ENCODE measurements at regions not wholly inside any gene's neighbourhood (a gene's known extent, or its start where the extent isn't known, plus 50 kb on each side); places are given as distances from the start of the nearest gene placed in this dataset.

DNA sequence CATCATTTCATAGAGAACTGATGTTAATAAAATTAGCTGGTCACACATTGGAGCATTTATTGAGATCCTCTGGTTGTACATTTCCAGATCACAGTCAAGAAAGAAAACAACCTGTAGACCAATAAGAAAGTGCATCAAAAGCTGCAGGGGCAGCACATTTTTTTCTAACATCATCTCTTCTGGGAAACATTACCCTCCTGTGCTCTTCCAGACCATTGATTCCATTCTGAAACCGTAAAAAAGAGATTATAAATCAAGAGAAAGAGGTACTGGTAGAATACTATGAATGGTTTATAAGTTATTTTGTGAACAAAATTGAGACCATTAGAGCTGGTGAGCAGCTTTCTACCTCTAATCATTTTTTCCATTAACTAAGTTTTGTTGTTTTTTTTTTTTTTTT is 1548.2 kb upstream of the CELF4 start:
- DNase-seq (ENCODE audit: low spot score) = no peak

GRCh38 chr18:39105104-39105503 is 1539.5 kb upstream of the CELF4 start:
- no peak for DNase-seq (ENCODE audit: low spot score)

- no peak for DNase-seq (ENCODE audit: low spot score)
Observed at GRCh38 chr18:39072970-39073369, 1507.4 kb upstream of the CELF4 start.

DNA sequence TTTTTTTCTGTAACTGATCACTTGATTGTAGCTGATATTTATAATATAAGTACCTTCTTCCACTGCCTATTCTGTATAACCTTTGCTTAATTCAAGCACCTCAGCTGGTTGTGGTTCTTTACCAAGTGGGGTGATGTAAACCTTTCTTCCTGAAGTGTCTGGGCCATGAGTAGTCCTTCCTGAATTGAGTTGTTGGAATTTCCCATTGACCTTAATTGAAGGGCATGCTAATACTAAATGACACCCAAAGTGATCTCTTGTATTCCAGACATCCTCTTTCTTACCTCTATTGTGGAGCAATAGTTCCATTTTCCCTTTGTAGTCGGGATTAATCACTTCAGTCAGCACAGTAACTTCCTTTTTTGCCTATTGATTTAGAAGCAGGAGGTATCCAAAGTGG is 1496.8 kb upstream of the CELF4 start:
- DNase-seq (ENCODE audit: low spot score) = no peak

GRCh38 chr18:39058386-39059000 is 1492.9 kb upstream of the CELF4 start:
- no peak for DNase-seq (ENCODE audit: low spot score)

DNA sequence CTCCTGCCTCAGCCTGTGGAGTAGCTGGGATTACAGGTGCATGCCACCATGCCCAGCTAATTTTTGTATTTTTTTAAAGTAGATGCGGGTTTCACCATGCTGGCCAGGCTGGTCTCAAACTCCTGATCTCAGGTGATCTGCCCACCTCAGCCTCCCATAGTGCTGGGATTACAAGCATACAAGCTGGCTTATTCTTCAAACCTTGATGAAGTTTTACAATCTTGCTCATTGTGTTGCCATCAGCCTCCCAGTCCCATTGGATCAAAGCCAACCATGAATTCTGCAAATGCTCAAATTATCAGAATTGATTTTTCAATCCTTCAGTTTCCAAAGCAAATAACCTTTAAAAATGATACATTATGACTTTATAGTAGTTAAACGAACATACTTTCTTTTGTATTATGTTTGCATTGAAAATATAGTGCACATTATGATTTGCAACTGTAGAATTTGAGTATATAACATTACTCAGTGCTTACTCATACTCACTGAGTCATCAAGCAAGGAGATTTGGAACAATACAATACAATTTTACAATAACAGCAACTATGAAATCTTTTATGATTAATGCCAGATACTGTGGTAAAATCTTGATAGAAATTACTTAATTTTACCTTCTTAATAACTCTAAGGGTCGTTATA is 1491.9 kb upstream of the CELF4 start:
- DNase-seq (ENCODE audit: low spot score) = no peak

DNA sequence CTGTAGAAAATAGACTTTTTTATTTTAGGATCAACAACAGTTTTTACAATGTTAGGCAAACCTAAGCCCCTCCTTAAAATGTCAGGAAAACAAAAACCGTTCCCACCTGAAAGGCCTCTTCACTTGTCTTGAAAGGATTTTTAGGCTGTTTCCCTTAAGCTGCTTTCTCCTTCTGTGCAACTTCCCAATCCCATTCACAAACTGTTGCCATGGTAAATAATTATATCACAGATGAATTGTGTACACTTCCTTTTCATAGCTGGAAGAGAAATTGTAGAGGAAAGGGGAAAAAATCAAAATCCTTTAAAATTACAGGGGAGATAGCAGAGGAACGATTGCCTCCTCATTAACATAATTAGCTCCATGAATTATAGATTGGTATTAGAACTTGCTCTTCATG is 1488.0 kb upstream of the CELF4 start:
- no peak for DNase-seq (ENCODE audit: low spot score)

DNA sequence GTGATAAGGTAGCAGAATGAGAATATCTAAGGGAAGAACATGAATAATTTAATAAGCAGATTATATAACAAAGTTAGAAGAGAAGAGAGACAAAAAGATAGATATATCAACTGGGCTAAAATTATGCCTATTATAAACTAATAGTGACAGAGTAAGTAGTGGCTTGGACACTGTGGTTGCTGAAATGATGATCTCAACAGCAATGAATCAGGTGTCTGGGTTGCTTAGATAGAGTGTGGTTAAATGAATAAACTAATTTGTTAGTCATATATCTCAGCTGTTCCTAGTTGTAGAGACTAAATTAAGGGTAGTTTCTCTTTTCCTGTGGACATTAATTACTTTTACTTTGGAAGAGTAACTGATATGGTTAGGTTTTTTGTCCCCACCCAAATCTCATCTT is 1485.4 kb upstream of the CELF4 start:
- DNase-seq (ENCODE audit: low spot score) = no peak

- DNase-seq (ENCODE audit: low spot score) = no peak
Observed at GRCh38 chr18:39039813-39040212, 1474.2 kb upstream of the CELF4 start.

GRCh38 chr18:39037925-39038324 is 1472.3 kb upstream of the CELF4 start:
- no peak for DNase-seq (ENCODE audit: low spot score)

GRCh38 chr18:39033312-39033711 is 1467.7 kb upstream of the CELF4 start:
- DNase-seq (ENCODE audit: low spot score) = no peak

- DNase-seq (ENCODE audit: low spot score) = no peak
Observed at GRCh38 chr18:39031647-39032046, 1466.0 kb upstream of the CELF4 start.

DNA sequence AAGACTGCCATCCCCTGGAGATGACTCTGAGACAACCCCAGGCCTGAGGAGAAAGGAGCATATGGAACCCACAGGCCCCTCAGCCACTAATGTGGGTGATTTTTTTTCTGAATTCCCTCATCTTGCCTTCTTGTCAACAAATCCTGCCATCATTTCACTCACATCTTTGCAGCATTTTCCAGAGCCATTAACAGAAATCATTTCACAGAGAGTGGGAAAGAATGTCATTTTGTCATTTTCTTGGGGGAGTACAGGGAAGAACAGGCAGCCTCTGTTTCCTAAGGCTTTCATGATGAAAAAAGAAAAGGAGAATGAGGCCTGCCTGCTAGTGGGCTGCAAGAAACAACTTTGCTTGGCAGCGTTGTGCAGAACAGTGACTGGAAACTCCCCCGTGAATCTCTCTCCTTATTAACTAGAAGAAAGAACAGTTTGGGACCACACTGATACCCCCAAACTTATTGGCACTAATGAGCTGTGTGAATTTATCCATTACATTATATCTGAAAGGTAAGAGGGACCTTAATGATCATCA is 1464.6 kb upstream of the CELF4 start:
- DNase-seq (ENCODE audit: low spot score) = no peak

- no peak for DNase-seq (ENCODE audit: low spot score)
Observed at GRCh38 chr18:39025531-39025930, 1459.9 kb upstream of the CELF4 start.

DNA sequence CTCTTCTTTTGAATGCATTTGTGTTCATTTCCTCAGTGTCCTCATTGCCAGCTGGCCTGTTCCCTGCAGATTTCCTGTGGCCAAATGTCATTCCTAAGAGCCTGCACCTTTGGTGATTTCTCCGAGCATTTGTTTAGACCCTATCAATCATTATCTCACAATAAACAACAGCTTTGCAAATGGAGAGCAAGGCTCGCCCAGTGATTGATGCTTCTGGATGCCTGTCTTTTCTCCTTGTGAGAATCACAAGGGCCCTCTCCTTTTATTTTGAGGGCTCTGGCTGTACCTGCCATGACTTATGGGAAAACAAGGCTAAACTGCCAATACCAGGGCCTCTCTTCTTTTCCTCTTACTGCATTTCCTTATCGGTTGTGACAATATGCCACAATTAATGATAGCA is 1454.4 kb upstream of the CELF4 start:
- no peak for DNase-seq (ENCODE audit: low spot score)

DNA sequence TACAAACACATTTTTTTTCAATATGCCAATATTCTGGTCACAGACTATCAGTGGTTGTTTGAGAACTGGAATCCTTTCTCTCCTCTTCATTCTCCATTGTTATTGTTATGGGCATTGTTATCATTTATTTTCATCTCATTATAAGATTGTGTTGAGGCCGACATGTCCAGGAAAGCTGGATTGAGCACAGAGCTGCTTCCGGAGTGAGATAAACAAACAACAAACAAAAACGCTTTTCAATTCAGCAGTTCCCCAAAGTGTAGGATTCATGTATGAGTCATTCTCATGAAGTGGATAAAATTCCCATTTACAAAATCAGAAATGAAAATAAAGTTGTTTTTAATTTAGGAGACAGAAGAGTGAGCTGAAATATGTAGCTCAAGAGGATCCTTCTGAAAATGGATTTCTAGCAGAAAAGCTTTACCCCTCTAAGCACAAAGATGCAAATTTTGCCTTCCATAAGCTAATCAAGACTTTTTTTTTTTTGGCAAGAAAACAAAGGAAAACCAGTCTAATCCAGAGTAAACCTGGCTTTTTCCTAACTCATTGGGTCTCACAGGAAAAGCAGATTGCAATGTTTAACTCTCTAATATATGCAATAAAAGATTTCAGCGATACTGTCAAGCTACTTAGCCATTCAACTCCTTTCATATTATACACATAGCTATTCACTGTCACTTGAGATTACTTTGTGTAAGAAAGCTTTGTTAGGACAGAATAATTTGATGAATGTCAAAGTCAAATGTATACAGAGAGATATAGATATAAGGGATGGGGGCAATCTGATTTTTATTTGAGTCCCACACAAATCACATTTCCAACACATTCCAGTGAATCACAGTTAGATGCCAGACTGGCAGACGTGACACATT is 1441.7 kb upstream of the CELF4 start:
- no peak for DNase-seq (ENCODE audit: low spot score)

- no peak for DNase-seq (ENCODE audit: low spot score)
Observed at GRCh38 chr18:38996056-38996455, 1430.5 kb upstream of the CELF4 start.

- no peak for DNase-seq (ENCODE audit: low spot score)
Observed at GRCh38 chr18:38993342-38993741, 1427.7 kb upstream of the CELF4 start.

DNA sequence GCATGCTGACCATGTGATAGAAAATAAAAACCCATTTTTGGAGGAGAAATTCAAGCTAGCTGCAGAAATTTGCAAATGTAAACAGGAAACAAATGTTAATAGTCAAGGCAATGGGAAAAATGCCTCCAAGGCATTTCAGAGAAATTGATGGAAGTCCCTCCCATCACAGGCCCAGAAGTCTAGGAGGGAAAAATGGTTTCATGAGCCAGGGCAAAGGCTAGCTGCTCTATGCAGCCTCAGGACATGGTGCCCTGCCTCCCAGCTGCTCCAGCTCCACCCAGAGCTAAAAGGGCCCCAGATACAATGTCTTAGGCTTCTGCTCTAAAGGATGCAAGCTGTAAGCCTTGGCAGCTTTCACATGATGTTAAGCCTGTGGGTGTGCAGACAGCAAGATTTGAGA is 1419.4 kb upstream of the CELF4 start:
- no peak for DNase-seq (ENCODE audit: low spot score)

DNA sequence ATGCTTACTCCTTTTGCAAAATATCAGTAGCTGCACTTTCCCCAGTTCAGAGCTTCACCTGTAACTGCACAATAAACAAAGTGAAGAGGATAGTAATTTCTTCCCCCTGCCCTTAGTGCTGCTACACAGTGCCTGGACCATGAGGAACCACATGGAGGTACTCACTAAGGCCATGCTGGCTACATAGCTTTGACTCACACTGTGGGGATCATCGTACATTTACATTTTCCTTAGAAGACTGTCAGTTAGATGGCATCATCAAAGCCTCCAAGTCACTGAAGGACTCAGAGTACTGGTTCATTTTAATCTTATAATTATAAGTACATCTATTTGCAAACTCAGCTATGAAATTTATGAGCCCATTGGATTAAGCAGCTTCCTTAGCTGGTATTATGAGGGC is 1416.5 kb upstream of the CELF4 start:
- no peak for DNase-seq (ENCODE audit: low spot score)

GRCh38 chr18:38981389-38981788 is 1415.8 kb upstream of the CELF4 start:
- DNase-seq (ENCODE audit: low spot score) = no peak

- DNase-seq (ENCODE audit: low spot score) = no peak
Observed at GRCh38 chr18:38980420-38980819, 1414.8 kb upstream of the CELF4 start.

DNA sequence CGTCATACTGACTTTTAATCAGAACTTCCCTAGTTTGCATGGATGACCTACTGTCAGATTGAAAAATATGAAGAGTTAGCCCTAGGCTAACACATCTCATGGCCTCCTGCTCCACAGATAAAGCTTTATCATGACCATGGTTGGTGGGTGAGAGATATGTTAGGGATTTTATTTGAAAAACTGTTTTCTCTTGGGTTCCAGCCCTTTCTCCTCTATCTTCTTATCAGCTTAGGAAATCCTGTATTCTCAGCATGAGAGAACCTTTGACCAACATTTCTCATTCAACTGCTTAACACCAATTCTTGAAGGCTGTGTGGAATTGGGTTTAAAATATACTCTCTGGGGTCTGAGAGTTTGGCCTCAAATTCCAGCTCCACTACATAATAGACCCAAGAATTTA is 1407.0 kb upstream of the CELF4 start:
- DNase-seq (ENCODE audit: low spot score) = no peak

Measured in germinal center (tissue), 1 donor.